NAMALWA (cell line): ENCODE measurements at regions not wholly inside any gene's neighbourhood (a gene's known extent, or its start where the extent isn't known, plus 50 kb on each side); places are given as distances from the start of the nearest gene placed in this dataset.
"Not testable (repeated sequence)": the region's sequence is repeated elsewhere in the genome, so short reads cannot be mapped to it uniquely, and the experiment has no call there.

Experiments used
- DNase-seq: peaks from one replicate; pipeline ENCODE4 v3.0.0-alpha.2; 2015; ENCODE audit warnings: low spot score

DNA sequence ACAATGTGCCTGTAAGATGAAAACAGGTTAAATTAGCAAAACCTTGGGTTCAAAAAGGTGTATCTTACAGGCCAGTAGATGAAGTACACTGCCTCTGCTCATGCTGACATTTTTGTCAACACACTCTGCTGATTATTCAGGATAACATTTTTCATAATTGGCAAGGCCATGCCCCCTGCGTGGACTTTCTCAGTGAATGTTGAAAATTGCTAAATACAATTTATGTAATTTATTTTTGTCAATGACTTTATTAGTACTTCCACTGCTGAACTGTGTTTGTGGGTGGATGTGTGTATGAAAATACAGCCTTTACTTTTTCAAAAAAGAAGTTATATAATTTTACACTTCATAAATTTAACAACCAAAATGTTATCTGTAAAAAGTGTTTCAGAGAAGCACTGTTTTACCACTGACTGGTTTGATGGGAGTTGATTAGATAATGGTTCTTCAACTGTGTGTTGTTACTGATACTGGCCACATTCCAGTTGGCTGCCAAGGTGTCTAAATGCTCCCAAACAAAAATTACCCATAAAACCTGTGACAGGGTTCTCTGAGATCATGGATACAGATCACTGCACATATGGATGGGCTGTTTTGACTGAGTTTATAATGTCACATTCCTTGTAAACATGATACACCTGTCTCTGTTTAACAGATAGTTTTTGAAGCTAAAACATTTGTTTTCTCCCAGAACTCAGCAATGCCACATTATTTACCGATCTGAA is 151.9 kb upstream of the SLC7A11 start:
- no peak for DNase-seq

GRCh38 chr4:138392751-138393308 is 150.7 kb upstream of the SLC7A11 start:
- peak; percentile 7 for DNase-seq

DNA sequence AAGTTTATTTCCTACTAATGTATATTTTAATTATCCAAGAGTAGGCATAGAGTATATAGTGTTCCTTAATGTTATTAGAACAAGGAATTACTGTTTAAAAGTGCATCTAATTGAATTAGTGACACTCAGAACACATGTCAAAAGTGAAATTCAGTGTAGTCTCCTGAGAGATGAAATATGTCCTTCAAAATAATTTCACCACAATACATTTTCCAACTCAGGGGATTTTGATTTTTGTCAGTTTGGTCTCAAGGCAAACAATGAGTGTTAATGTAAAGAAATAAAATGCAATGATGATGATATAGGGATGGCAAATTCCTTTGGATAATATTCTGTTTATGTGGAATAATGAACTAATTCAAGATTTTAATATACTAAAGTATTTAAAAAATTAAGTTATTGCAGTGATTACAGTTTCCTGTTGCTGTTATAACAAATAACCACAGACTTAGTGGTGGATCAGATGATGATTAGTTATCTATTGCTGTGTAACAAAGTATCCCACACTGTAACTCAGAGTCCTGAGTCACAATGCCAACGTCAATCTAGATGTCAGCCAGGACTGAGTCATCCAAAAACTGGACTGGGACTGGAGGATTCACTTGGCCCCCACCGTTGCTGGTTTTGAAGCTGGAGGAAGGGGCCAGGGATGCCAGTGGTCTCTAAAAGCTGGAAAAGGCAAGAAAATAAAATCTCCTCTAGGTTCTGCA is 148.0 kb upstream of the SLC7A11 start:
- no peak for DNase-seq

GRCh38 chr4:138374947-138375346 is 132.8 kb upstream of the SLC7A11 start:
- no peak for DNase-seq

GRCh38 chr4:138367942-138368341 is 125.8 kb upstream of the SLC7A11 start:
- DNase-seq: no peak

DNA sequence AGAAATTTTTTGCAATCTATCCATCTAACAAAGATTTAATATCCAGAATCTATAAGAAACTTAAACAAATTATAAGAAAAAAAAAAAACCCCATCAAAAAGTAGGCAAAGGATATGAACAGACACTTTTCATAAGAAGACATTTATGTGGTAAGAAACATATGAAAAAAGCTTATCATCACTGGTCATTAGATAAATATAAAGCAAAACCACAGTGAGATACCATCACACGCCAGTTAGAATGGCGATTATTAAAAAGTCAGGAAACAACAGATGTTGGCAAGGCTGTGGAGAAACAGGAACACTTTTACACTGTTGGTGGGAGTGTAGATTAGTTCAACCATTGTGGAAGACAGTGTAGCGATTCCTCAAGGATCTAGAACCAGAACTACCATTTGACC is 110.3 kb upstream of the SLC7A11 start:
- DNase-seq: not testable (repeated sequence)

DNA sequence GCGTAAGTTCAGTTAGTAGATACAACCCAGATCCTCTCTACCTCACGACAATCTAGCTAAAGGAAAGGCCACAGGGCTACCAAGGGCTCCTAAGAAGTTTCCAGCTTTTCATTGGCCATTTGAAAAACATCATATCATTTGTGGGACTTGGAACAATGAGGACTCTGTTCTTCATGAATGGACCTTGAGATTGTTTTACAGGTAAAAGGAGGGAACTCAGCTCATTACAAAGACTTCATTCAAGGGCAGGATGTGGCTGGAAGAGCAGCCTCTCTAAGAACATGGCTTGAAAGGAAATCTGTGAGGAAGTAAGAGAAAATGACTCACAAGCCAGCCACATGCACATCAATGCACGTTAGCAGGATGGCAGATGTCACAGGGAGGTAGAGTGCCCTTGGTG is 105.9 kb upstream of the SLC7A11 start:
- no peak for DNase-seq

DNA sequence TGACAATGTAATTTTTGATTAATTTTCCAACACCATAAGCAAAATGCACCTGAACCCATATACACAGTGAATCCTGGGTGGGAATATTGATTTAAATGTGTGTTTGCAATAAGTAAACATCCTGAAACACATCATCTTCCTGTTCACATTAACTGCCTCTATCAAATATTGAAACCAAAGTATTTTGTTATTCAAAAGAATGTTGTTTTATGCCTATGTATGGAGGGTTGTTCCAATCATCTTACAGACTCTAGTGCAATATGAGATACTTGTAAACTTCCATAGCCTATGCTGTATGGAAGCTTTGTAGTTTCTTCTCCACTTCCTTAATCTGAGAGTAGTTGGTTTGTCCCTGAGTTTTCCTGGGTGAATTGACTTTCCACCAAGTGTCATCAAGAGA is 105.4 kb upstream of the SLC7A11 start:
- no peak for DNase-seq

DNA sequence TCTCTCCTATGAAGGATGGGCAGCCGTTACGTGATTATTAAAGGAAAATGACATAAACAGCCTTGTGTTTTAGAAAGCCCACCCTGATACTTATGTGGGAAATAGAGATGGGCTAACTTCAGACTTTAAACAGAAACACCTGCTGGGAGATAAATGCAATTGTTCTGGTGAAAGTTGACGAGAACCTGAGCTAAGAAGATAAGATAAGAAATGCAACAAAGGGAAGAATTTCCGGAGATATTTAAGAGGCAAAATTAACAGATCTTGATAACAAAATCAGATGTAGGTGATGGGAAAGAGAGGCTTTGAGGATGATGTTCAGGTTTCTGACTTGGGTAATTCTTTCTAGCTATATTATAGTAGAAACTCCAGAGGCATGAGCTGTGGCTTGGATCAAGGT is 102.7 kb upstream of the SLC7A11 start:
- DNase-seq: no peak

GRCh38 chr4:138344054-138344453 is 101.9 kb upstream of the SLC7A11 start:
- no peak for DNase-seq

DNA sequence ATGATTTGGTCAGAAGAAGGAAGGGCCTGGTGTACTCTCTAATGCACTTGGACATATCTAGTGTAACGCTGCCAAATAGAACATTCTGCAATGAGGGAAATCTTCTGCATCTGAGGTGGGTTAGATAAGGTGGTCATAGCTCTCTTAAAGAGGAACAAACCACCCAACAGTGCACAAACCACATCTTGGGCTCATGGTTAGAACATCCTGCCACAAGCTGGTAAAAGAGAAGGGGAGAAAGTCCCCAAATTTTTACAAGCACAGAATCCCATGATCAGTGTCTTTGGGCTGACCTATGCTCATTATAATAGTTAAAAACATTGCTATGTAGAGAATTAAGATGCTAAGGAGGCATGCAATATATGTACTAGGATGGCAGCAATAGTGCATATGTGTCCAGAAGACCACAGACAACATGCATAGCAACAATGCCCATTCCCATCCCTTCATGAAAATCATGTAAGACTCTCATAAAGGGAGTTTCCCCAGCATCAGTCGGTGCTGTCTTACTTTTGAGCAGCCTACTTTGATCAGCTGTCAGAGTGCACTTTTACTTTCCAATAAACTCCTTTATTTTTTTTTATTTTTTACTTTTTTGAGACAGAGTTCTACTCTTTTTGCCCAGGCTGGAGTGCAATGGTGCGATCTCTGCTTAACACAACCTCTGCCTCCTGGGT is 99.7 kb upstream of the SLC7A11 start:
- DNase-seq: no peak

GRCh38 chr4:138338840-138339239 is 96.7 kb upstream of the SLC7A11 start:
- no peak for DNase-seq

DNA sequence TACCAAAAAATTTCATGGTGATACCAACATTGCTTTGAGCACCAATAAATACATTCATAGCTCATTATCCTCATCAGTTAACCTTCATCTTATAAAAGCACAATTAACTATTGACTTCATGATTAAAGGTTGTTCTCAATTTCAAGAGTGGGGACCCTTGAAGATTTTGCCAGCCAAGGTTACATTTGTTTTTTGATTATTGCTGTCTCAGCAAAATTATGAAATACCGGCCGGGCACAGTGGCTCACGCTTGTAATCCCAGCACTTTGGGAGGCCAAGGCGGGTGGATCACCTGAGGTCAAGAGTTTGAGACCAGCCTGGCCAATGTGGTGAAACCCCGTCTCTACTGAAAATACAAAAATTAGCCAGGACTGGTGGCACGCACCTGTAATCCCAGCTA is 96.1 kb upstream of the SLC7A11 start:
- DNase-seq: not testable (repeated sequence)

GRCh38 chr4:138334346-138335016 is 92.3 kb upstream of the SLC7A11 start:
- DNase-seq: no peak

DNA sequence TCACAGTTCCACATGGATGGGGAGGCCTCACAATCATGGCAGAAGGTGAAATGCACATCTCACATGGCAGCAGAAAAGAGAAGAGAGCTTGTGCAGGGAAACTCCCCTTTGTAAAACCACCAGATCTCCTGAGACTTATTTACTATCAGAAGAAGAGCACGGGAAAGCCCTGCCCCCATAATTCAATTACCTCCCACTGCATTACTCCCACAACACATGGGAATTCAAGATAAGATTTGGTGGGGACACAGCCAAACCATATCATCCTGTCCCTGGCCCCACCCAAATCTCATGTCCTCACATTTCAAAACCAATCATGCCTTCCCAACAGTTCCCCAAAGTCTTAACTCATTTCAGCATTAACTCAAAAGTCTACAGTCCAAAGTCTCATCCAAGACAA is 90.3 kb upstream of the SLC7A11 start:
- DNase-seq: not testable (repeated sequence)

DNA sequence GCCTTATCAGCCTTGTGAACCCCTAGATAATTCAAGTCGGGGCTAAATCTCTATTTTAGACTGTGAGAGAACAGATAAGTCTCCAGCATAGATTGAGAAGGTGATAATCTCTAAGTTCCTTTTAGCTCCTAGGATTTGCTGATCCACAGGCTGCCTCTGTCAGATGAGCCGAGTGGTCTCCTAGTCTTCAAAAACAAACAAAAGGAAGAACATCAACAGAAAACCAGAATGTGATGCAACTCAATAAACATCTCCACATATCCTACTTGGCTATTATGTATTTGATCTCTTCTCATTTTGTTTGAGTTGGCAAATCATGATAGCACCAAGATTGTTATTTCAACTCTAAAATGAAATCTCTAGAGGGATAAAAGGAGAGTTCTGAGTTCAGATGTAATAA is 88.4 kb upstream of the SLC7A11 start:
- no peak for DNase-seq

DNA sequence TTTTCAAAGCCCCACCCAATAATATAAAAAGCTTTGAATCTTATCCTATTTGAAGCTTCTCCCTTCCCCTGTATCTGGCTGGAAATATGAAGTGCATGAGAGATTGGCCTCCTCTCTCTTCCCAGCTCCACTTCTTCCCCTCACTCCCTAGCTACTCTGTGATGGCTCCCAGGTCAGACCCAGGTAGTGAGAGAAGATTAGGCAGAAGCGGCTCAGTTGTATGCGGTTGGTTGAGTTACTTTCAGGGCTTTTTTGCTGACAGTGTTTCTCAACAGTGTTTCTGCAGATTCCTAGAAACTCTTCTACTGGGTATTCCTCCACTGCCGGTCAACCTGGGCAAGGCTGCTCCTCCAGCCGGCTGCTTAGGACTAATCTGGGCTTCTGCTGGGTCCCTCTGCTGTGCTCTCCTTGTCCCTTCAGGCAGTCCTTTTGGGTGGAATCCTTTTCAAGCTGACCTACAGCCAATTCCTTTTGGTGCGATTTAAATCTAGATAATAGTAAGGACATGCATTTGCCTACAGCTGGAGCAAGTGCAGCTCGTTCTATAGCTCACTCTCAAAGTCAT is 87.4 kb upstream of the SLC7A11 start:
- DNase-seq: no peak

DNA sequence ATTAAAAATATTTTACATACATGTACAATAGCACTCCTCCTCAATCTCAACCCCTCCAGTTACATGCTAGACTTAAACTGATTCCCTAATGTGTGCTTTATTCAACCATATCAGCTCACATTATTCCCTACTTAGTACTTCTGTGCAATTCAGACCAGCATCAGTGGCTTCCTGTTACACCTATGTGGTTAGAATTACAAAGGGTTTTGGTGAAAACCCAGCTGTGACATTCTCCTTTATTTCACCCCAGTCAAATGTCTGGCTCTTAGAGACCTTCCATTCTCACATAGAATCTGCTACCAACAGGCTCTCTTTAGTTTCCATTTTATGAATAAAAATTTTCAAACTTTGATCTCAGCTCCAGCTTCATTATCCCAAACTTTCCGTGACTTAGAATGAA is 85.2 kb upstream of the SLC7A11 start:
- no peak for DNase-seq

DNA sequence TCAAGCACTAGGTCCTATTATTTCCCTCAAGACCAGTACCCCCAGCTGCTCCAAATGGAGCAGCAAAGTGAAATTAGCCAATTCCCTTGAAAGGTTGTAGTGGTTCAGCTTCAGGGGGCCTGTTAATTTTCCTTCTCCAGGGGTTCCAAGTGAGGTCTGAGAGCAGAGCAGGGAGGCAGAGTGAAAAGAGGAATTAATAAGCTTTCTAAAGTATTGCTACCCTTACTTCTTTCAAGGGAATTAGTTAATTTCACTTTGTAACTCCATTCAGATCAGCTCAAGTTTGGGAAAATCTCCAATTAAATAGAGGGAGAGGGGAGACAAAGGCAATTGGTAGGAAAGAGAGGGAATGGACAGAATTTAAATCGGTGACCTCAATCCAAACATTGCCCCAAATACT is 78.7 kb upstream of the SLC7A11 start:
- DNase-seq: no peak

DNA sequence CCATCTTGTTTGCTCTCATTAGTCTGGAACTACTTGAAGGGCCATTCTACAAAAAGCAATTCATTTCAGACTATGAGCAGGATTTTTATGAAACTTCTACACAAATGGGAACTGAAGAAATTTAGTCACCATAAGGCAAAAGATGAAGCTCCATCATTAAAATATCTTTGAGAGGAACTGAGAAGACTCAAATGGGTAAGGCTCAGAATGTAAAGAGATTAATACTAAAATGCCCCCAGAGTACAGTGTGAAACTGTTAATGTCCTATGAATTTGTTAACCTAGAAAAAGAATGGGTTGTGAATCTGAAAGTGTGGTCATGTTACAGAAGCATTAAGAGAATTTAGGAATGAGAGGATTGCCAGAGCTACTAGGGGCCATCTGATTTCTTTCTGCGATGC is 77.9 kb upstream of the SLC7A11 start:
- no peak for DNase-seq

GRCh38 chr4:138317175-138317748 is 75.1 kb upstream of the SLC7A11 start:
- DNase-seq: no peak

- DNase-seq: no peak
Measured at GRCh38 chr4:138312536-138312911, 70.4 kb upstream of the SLC7A11 start.
